HepG2 (cell line): ENCODE measurements at regions not wholly inside any gene's neighbourhood (a gene's known extent, or its start where the extent isn't known, plus 50 kb on each side); places are given as distances from the start of the nearest gene placed in this dataset.
"Not testable (repeated sequence)": the region's sequence is repeated elsewhere in the genome, so short reads cannot be mapped to it uniquely, and the experiment has no call there.

ENCODE experiments used
- ATAC-seq: fragments of 200-7000 bp; cut with Tn5 transposase; 3 replicates; pipeline ENCODE4 v1.9.1; 2020; ENCODE audit warnings: mild to moderate bottlenecking, moderate library complexity
- BruUV-seq: library from RNA; stranded (reverse); fragments of 400-500 nt; replicated peaks from 2 replicates; lab custom pipeline; 2021; lab: Mats Ljungman, UMichigan
- CTCF ChIA-PET: fragments of 300-600 bp; formaldehyde crosslinking; extraction: SDS; loops from one replicate; lab custom pipeline; 2021; ENCODE audit warnings: low total read pairs, inconsistent platforms, low intra/inter-chr PET ratio; lab: Yijun Ruan, JAX
- POLR2A ChIA-PET: fragments of 350-600 bp; sonication (Branson Sonifier 250); formaldehyde crosslinking; loops from one replicate; lab custom pipeline; 2020; ENCODE audit warnings: antibody characterized with exemption, inconsistent platforms; lab: Yijun Ruan, JAX
- DNase-seq: peaks from one replicate; pipeline ENCODE4 v3.0.0-alpha.2; 2015; ENCODE audit warnings: low spot score
- FAIRE-seq: peaks from 3 replicates; lab custom pipeline; 2011; peaks lifted over from hg19 to GRCh38; lab: Jason Lieb, UNC
- H2AFZ ChIP-seq: one replicate; pipeline ENCODE4 v1.6.1; 2011; ENCODE audit warnings: low read length, inconsistent platforms
- H3K27ac ChIP-seq: fragments of 300-600 bp; 3 replicates; pipeline ENCODE4 v1.8.0; 2011; ENCODE audit warnings: mixed run types, mild to moderate bottlenecking, mixed read lengths, low read length, inconsistent platforms; ENCODE audit not compliant: insufficient read depth; ENCODE audit errors: extremely low read length
- H3K27me3 ChIP-seq, 2 experiments: fragments of 200-600 bp in 1 of 2; 2 replicates in 1 of 2; 3 replicates in 1 of 2; pipeline versions ENCODE4 v1.6.0 to v1.8.0; 2011; ENCODE audit warnings: low read length in 2 of 2, mild to moderate bottlenecking in 2 of 2, moderate library complexity in 2 of 2, inconsistent platforms in 1 of 2; ENCODE audit not compliant: insufficient read depth in 2 of 2, control insufficient read depth in 1 of 2
- H3K36me3 ChIP-seq, 2 experiments: fragments of 200-600 bp in 1 of 2; replicated peaks in 1 of 2; 2 replicates in 1 of 2; 3 replicates in 1 of 2; pipeline versions ENCODE4 v1.5.1 to v1.8.0; 2011; ENCODE audit warnings: low read length in 2 of 2, inconsistent platforms in 1 of 2; ENCODE audit not compliant: insufficient read depth in 2 of 2, control insufficient read depth in 1 of 2
- H3K4me1 ChIP-seq: 2 replicates; pipeline ENCODE4 v1.5.1; 2012; ENCODE audit warnings: low read length, inconsistent platforms; ENCODE audit not compliant: insufficient read depth
- H3K4me2 ChIP-seq: 2 replicates; pipeline ENCODE4 v1.6.0; 2011; ENCODE audit warnings: low read depth, low read length, inconsistent platforms
- H3K4me3 ChIP-seq, 3 experiments: fragments of 200-600 bp in 1 of 3; sonication (generic), shearing (Covaris generic) in 1 of 3; replicated peaks in 1 of 3; 2 replicates each; pipeline ENCODE4 v1.5.1; 2011 to 2016; ENCODE audit warnings: low read length in 3 of 3, inconsistent platforms in 2 of 3, low read depth in 2 of 3, mild to moderate bottlenecking in 2 of 3, control low read depth in 1 of 3, mixed read lengths in 1 of 3; ENCODE audit not compliant: insufficient read depth in 1 of 3
- H3K79me2 ChIP-seq: one replicate; pipeline ENCODE4 v1.6.1; 2011; ENCODE audit warnings: low read length, inconsistent platforms; ENCODE audit not compliant: insufficient read depth
- H3K9ac ChIP-seq: 2 replicates; pipeline ENCODE4 v1.6.0; 2011; ENCODE audit warnings: mild to moderate bottlenecking, low read depth, low read length, inconsistent platforms; ENCODE audit not compliant: insufficient read depth
- H3K9me3 ChIP-seq: 2 replicates; pipeline ENCODE4 v1.5.1; 2012; ENCODE audit warnings: mild to moderate bottlenecking, low read length
- H4K20me1 ChIP-seq: 2 replicates; pipeline ENCODE4 v1.6.0; 2011; ENCODE audit warnings: inconsistent platforms, mild to moderate bottlenecking, low read length, moderate library complexity; ENCODE audit not compliant: insufficient read depth
- ETV5 ChIP-seq: IDR thresholded peaks from 2 replicates; pipeline ENCODE4 v1.6.1; 2018; ENCODE audit warnings: missing biosample characterization, missing genetic modification reagents, inconsistent platforms, borderline replicate concordance
- LRRFIP1 ChIP-seq: sonication (generic); formaldehyde crosslinking; conservative IDR thresholded peaks from 2 replicates; pipeline ENCODE4 v1.4.0; 2020; ENCODE audit warnings: missing genetic modification reagents
- RCOR2 ChIP-seq: IDR thresholded peaks from 2 replicates; pipeline ENCODE4 v1.6.1; 2016; ENCODE audit warnings: missing biosample characterization, missing genetic modification reagents
- RXRB ChIP-seq: IDR thresholded peaks from 2 replicates; pipeline ENCODE4 v1.6.1; 2016; ENCODE audit warnings: borderline replicate concordance, missing genetic modification reagents, missing compliant biosample characterization
- SP1 ChIP-seq, 2 experiments: fragments of 450-650 bp in 1 of 2; sonication (generic) in 1 of 2; formaldehyde crosslinking in 1 of 2; IDR thresholded peaks; 2 replicates each; pipeline versions ENCODE4 v1.4.0 to v1.6.1; 2016 to 2020; ENCODE audit warnings: missing genetic modification reagents in 1 of 2
- SP4 ChIP-seq: sonication (generic); formaldehyde crosslinking; IDR thresholded peaks from 2 replicates; pipeline ENCODE4 v1.8.1; 2023; ENCODE audit warnings: mild to moderate bottlenecking, missing genetic modification reagents
- ZKSCAN1 ChIP-seq: fragments of 150-350 bp; IDR thresholded peaks from 2 replicates; pipeline ENCODE4 v1.6.1; 2014; ENCODE audit warnings: low read length
- ZNF317 ChIP-seq: sonication (generic); formaldehyde crosslinking; IDR thresholded peaks from 2 replicates; pipeline ENCODE4 v1.5.0; 2020; ENCODE audit warnings: mild to moderate bottlenecking, missing genetic modification reagents
- ZNF33A ChIP-seq: sonication (generic); formaldehyde crosslinking; IDR thresholded peaks from 2 replicates; pipeline ENCODE4 v1.5.1; 2020; ENCODE audit warnings: missing genetic modification reagents, mild to moderate bottlenecking, moderate library complexity, borderline replicate concordance
- WGBS: methylation state at CpG from one replicate; pipeline ENCODE4 v1.1.6; 2017; ENCODE audit warnings: low lambda C conversion rate; 5-methylcytosine and 5-hydroxymethylcytosine counted together
- in situ Hi-C: cut with HindIII; loops from 2 replicates; pipeline ENCODE4 v1.10.0; 2017; ENCODE audit warnings: low pct_unique_long_range_greater_than_20kb; ENCODE audit not compliant: extremely low pct_ligation_motif_present
- intact Hi-C: fragments of 100-400 bp; cut with micrococcal nuclease; formaldehyde crosslinking; loops from one replicate; pipeline ENCODE4 v1.10.0; 2022; ENCODE audit not compliant: unreplicated experiment
- TF ChIP-seq, protein P1 (sequence below): IDR thresholded peaks from 2 replicates; pipeline ENCODE4 v1.4.0; 2020; ENCODE audit warnings: mild to moderate bottlenecking, missing genetic modification reagents

GRCh38 chr12:5280086-5280485 is 151.8 kb upstream of the NTF3 start:
- TF ChIP-seq ZNF33A (no peak), ZKSCAN1 (no peak), SP4 (CRISPR knock-in tag) (no peak), ZNF317 (CRISPR knock-in tag) (no peak), ETV5 (CRISPR knock-in tag) (no peak), SP1 (IDR thresholded peaks at IDR 0.05) (no peak), SP1 (CRISPR knock-in tag; IDR thresholded peaks at IDR 0.05) (no peak), LRRFIP1 (CRISPR knock-in tag) (no peak), RXRB (no peak), RCOR2 (CRISPR knock-in tag) (no peak)
- TF ChIP-seq, protein P1, sequence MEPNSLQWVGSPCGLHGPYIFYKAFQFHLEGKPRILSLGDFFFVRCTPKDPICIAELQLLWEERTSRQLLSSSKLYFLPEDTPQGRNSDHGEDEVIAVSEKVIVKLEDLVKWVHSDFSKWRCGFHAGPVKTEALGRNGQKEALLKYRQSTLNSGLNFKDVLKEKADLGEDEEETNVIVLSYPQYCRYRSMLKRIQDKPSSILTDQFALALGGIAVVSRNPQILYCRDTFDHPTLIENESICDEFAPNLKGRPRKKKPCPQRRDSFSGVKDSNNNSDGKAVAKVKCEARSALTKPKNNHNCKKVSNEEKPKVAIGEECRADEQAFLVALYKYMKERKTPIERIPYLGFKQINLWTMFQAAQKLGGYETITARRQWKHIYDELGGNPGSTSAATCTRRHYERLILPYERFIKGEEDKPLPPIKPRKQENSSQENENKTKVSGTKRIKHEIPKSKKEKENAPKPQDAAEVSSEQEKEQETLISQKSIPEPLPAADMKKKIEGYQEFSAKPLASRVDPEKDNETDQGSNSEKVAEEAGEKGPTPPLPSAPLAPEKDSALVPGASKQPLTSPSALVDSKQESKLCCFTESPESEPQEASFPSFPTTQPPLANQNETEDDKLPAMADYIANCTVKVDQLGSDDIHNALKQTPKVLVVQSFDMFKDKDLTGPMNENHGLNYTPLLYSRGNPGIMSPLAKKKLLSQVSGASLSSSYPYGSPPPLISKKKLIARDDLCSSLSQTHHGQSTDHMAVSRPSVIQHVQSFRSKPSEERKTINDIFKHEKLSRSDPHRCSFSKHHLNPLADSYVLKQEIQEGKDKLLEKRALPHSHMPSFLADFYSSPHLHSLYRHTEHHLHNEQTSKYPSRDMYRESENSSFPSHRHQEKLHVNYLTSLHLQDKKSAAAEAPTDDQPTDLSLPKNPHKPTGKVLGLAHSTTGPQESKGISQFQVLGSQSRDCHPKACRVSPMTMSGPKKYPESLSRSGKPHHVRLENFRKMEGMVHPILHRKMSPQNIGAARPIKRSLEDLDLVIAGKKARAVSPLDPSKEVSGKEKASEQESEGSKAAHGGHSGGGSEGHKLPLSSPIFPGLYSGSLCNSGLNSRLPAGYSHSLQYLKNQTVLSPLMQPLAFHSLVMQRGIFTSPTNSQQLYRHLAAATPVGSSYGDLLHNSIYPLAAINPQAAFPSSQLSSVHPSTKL (CRISPR knock-in tag): no peak
- Histone ChIP-seq H3K36me3 (no peaks in the 10 kb centered on the region), H3K27ac (no peak overlapping the region), H3K4me1 (no peaks in the 10 kb centered on the region), H2AFZ (no peak overlapping the region), H3K9me3 (no peaks in the 10 kb centered on the region), H3K27me3 (no peaks in the 10 kb centered on the region; a peak in 1 of 5 replicates), H4K20me1 (no peaks in the 10 kb centered on the region), H3K9ac (no peak overlapping the region), H3K79me2 (no peaks in the 10 kb centered on the region), H3K4me3 (no peak overlapping the region), H3K4me2 (no peak overlapping the region)
- intact Hi-C loops (no loop called here), in situ Hi-C loops (no loop called here)
- ChIA-PET POLR2A (no interaction called here), CTCF (no interaction called here)
- FAIRE-seq (no peak), DNase-seq (no peak), ATAC-seq (no peak)
- WGBS: 53% methylated on average over 5 of the region's 5 CpGs
- BruUV-seq: no TSS peak

GRCh38 chr12:5290368-5290767 is 141.5 kb upstream of the NTF3 start:
- H3K9me3 ChIP-seq, H3K4me2 ChIP-seq, CTCF ChIA-PET, POLR2A ChIA-PET, H3K36me3 ChIP-seq, H3K27ac ChIP-seq, H3K4me1 ChIP-seq, ATAC-seq, H2AFZ ChIP-seq, FAIRE-seq, DNase-seq, in situ Hi-C loops, BruUV-seq, H3K27me3 ChIP-seq, intact Hi-C loops, H3K9ac ChIP-seq, H3K79me2 ChIP-seq, H3K4me3 ChIP-seq, H4K20me1 ChIP-seq: not testable (repeated sequence)
- WGBS: 85% methylated on average over 9 of the region's 21 CpGs
